Thymus (tissue), 11 donors: ENCODE measurements at regions not wholly inside any gene's neighbourhood (a gene's known extent, or its start where the extent isn't known, plus 50 kb on each side); places are given as distances from the start of the nearest gene placed in this dataset.

ENCODE experiments used
- DNase-seq, 9 donors: peaks; one replicate each; pipeline ENCODE4 v3.0.0-alpha.2; 2013; ENCODE audit warnings: low spot score in 9 of 9, low read depth in 6 of 9, missing footprints in 1 of 9
- H3K27ac ChIP-seq, 2 donors: one replicate each; pipeline ENCODE4 v1.5.1; 2013; ENCODE audit warnings: control low read depth in 1 of 2, low read depth in 1 of 2, low read length in 1 of 2, mild to moderate bottlenecking in 1 of 2, moderate library complexity in 1 of 2
- H3K27me3 ChIP-seq, 2 donors: one replicate each; pipeline ENCODE4 v1.5.1; 2013; ENCODE audit warnings: low read length in 1 of 2; ENCODE audit not compliant: control insufficient read depth in 2 of 2, insufficient read depth in 1 of 2
- H3K36me3 ChIP-seq, 2 donors: one replicate each; pipeline ENCODE4 v1.5.1; 2013; ENCODE audit warnings: low read length in 1 of 2, mild to moderate bottlenecking in 1 of 2, moderate library complexity in 1 of 2; ENCODE audit not compliant: control insufficient read depth in 2 of 2, insufficient read depth in 2 of 2
- H3K4me1 ChIP-seq, 2 donors: one replicate each; pipeline ENCODE4 v1.5.1; 2013; ENCODE audit warnings: low read length in 2 of 2; ENCODE audit not compliant: control insufficient read depth in 2 of 2, insufficient read depth in 2 of 2
- H3K4me3 ChIP-seq, 2 donors: one replicate each; pipeline ENCODE4 v1.5.1; 2013; ENCODE audit warnings: low read length in 2 of 2, control low read depth in 1 of 2, mild to moderate bottlenecking in 1 of 2
- H3K9me3 ChIP-seq, 2 donors: one replicate each; pipeline ENCODE4 v1.5.1; 2013; ENCODE audit warnings: low read length in 1 of 2, mild to moderate bottlenecking in 1 of 2; ENCODE audit not compliant: control insufficient read depth in 2 of 2, insufficient read depth in 1 of 2
- WGBS: extraction: QIAGEN DNeasy Blood & Tissue Kit; methylation state at CpG from one replicate; pipeline ENCODE4 v1.1.7; 2013; 5-methylcytosine and 5-hydroxymethylcytosine counted together
- donor health status: healthy.

- Histone ChIP-seq H3K36me3 (no peaks in the 10 kb centered on the region), H3K27ac (no peak overlapping the region), H3K27me3 (no peaks in the 10 kb centered on the region), H3K4me3 (no peak overlapping the region), H3K4me1 (no peaks in the 10 kb centered on the region), H3K9me3 (peaks cover 0 to 1% of the 10 kb centered on the region in 2 donors)
- 95% methylated on average over 3 of the region's 3 CpGs for WGBS
- DNase-seq, result no peak
These were observed 141.1 kb downstream of the AASDH start for GRCh38 chr4:56246233-56246610.

GRCh38 chr4:56245547-56246232, 141.6 kb downstream of the AASDH start:
- Histone ChIP-seq H3K27me3 (no peaks in the 10 kb centered on the region), H3K27ac (no peak overlapping the region), H3K36me3 (no peaks in the 10 kb centered on the region), H3K4me3 (no peak overlapping the region), H3K4me1 (no peaks in the 10 kb centered on the region), H3K9me3 (peaks cover 0 to 1% of the 10 kb centered on the region in 2 donors)
- WGBS, result 93% methylated on average over 2 of the region's 2 CpGs
- DNase-seq, result no peak

- Histone ChIP-seq H3K4me1 (no peaks in the 10 kb centered on the region), H3K4me3 (no peak overlapping the region), H3K36me3 (no peaks in the 10 kb centered on the region), H3K27me3 (no peaks in the 10 kb centered on the region), H3K27ac (no peak overlapping the region), H3K9me3 (peaks cover 0 to 1% of the 10 kb centered on the region in 2 donors)
- DNase-seq, result no peak
These were observed 142.6 kb downstream of the AASDH start for GRCh38 chr4:56244681-56245080.

- Histone ChIP-seq H3K27ac (no peak overlapping the region), H3K4me3 (no peak overlapping the region), H3K27me3 (no peaks in the 10 kb centered on the region), H3K4me1 (no peaks in the 10 kb centered on the region), H3K36me3 (no peaks in the 10 kb centered on the region), H3K9me3 (peaks cover 0 to 1% of the 10 kb centered on the region in 2 donors)
- peak in 1 of 9 donors; percentile 11 for DNase-seq
- 69% methylated on average over 2 of the region's 2 CpGs for WGBS
These were observed 144.2 kb downstream of the AASDH start for GRCh38 chr4:56243107-56243506.

GRCh38 chr4:56241500-56241899, 145.8 kb downstream of the AASDH start:
- Histone ChIP-seq H3K27me3 (no peaks in the 10 kb centered on the region), H3K4me1 (no peaks in the 10 kb centered on the region), H3K36me3 (no peaks in the 10 kb centered on the region), H3K27ac (no peak overlapping the region), H3K4me3 (no peak overlapping the region), H3K9me3 (peaks cover 0 to 1% of the 10 kb centered on the region in 2 donors)
- 84% methylated on average over 6 of the region's 6 CpGs for WGBS
- DNase-seq, result no peak

- Histone ChIP-seq H3K36me3 (no peaks in the 10 kb centered on the region), H3K4me3 (no peak overlapping the region), H3K4me1 (no peaks in the 10 kb centered on the region), H3K9me3 (no peaks in the 10 kb centered on the region), H3K27ac (no peak overlapping the region), H3K27me3 (no peaks in the 10 kb centered on the region)
- DNase-seq, result no peak
- WGBS, result 94% methylated on average over 7 of the region's 7 CpGs
These were observed 146.6 kb downstream of the AASDH start for GRCh38 chr4:56240554-56241174.

- no peak overlapping the region for H3K27ac ChIP-seq
- H3K9me3 ChIP-seq, result no peaks in the 10 kb centered on the region
- H3K36me3 ChIP-seq, result no peaks in the 10 kb centered on the region
- no peak for DNase-seq
- 98% methylated on average over 3 of the region's 3 CpGs for WGBS
- H3K4me1 ChIP-seq, result no peaks in the 10 kb centered on the region
- no peaks in the 10 kb centered on the region for H3K27me3 ChIP-seq
- H3K4me3 ChIP-seq, result no peak overlapping the region
These were observed 149.0 kb downstream of the AASDH start for GRCh38 chr4:56238251-56238650.

GRCh38 chr4:56235725-56236124, 151.6 kb downstream of the AASDH start:
- Histone ChIP-seq H3K36me3 (no peaks in the 10 kb centered on the region), H3K27me3 (no peaks in the 10 kb centered on the region), H3K4me3 (no peak overlapping the region), H3K4me1 (no peaks in the 10 kb centered on the region), H3K27ac (no peak overlapping the region), H3K9me3 (no peaks in the 10 kb centered on the region)
- 97% methylated on average over 4 of the region's 4 CpGs for WGBS
- no peak for DNase-seq

- Histone ChIP-seq H3K9me3 (no peaks in the 10 kb centered on the region), H3K36me3 (no peaks in the 10 kb centered on the region)
These were observed 152.3 kb downstream of the AASDH start for GRCh38 chr4:56235011-56235410.

More at GRCh38 chr4:56235011-56235410, 152.3 kb downstream of the AASDH start:
- H3K27ac ChIP-seq, result no peak overlapping the region
- 86% methylated on average over 3 of the region's 3 CpGs for WGBS
- no peaks in the 10 kb centered on the region for H3K4me1 ChIP-seq
- H3K4me3 ChIP-seq, result no peak overlapping the region
- no peak for DNase-seq
- no peaks in the 10 kb centered on the region for H3K27me3 ChIP-seq
